Panc1 (cell line): ENCODE measurements at regions not wholly inside any gene's neighbourhood (a gene's known extent, or its start where the extent isn't known, plus 50 kb on each side); places are given as distances from the start of the nearest gene placed in this dataset.

Source experiments
- ATAC-seq: fragments of 200-7000 bp; cut with Tn5 transposase; 2 replicates; pipeline ENCODE4 v1.9.1; 2020; ENCODE audit warnings: mild to moderate bottlenecking, moderate library complexity
- BruUV-seq: library from RNA; stranded (reverse); fragments of 400-500 nt; replicated peaks from 2 replicates; lab custom pipeline; 2021; lab: Mats Ljungman, UMichigan
- CTCF ChIA-PET: fragments of 300-600 bp; sonication (Branson Sonifier 250); formaldehyde crosslinking; loops from one replicate; lab custom pipeline; 2022; ENCODE audit warnings: antibody characterized with exemption; lab: Charles Lee
- POLR2A ChIA-PET: fragments of 300-600 bp; sonication (Branson Sonifier 250); formaldehyde crosslinking; loops from one replicate; lab custom pipeline; 2022; ENCODE audit warnings: antibody characterized with exemption; lab: Charles Lee
- DNase-seq: peaks from one replicate; pipeline ENCODE4 v3.0.0-alpha.2; 2010; ENCODE audit warnings: low read depth, low spot score
- H3K27ac ChIP-seq: 2 replicates; pipeline ENCODE4 v1.5.1; 2011; ENCODE audit warnings: mild to moderate bottlenecking, low read length, inconsistent platforms
- H3K27me3 ChIP-seq: fragments of 200-500 bp; sonication (Bioruptor generic); 2 replicates; pipeline ENCODE4 v1.6.0; 2014; ENCODE audit warnings: low read length, inconsistent platforms; ENCODE audit not compliant: control insufficient read depth, insufficient read depth
- H3K36me3 ChIP-seq: fragments of 200-500 bp; sonication (Bioruptor generic); 2 replicates; pipeline ENCODE4 v1.5.1; 2014; ENCODE audit warnings: inconsistent platforms, mild to moderate bottlenecking, low read length, moderate library complexity; ENCODE audit not compliant: control insufficient read depth, insufficient read depth
- H3K4me1 ChIP-seq: 2 replicates; pipeline ENCODE4 v1.5.1; 2011; ENCODE audit warnings: inconsistent platforms, mild to moderate bottlenecking, low read length, moderate library complexity; ENCODE audit not compliant: control insufficient read depth, insufficient read depth
- H3K4me3 ChIP-seq, 2 experiments: 2 replicates each; pipeline ENCODE4 v1.5.1; 2011 to 2012; ENCODE audit warnings: low read depth in 2 of 2, low read length in 2 of 2, mild to moderate bottlenecking in 2 of 2, inconsistent platforms in 1 of 2, moderate library complexity in 1 of 2
- H3K9me3 ChIP-seq: fragments of 200-500 bp; sonication (Bioruptor generic); 2 replicates; pipeline ENCODE4 v1.5.1; 2014; ENCODE audit warnings: low read depth, mild to moderate bottlenecking, inconsistent platforms, low read length, moderate library complexity; ENCODE audit not compliant: control insufficient read depth, insufficient read depth
- CTCF ChIP-seq: fragments of 450-650 bp; IDR thresholded peaks from 2 replicates; pipeline ENCODE4 v1.5.1; 2017; ENCODE audit warnings: mild to moderate bottlenecking
- POLR2AphosphoS5 ChIP-seq: IDR thresholded peaks from 2 replicates; pipeline ENCODE4 v1.6.1; 2012; ENCODE audit warnings: mild to moderate bottlenecking, low read depth, low read length, moderate library complexity
- REST ChIP-seq, 2 experiments: IDR thresholded peaks; 2 replicates each; pipeline ENCODE4 v1.6.1; 2011 to 2012; ENCODE audit warnings: low read depth in 2 of 2, control low read depth in 1 of 2, low read length in 1 of 2, mild to moderate bottlenecking in 1 of 2, moderate library complexity in 1 of 2; ENCODE audit not compliant: insufficient read depth in 1 of 2
- SIN3A ChIP-seq: IDR thresholded peaks from 2 replicates; pipeline ENCODE4 v1.6.1; 2012; ENCODE audit warnings: low read depth, mild to moderate bottlenecking, low read length, moderate library complexity, borderline replicate concordance; ENCODE audit not compliant: insufficient read depth
- TCF7L2 ChIP-seq: IDR thresholded peaks from 2 replicates; pipeline ENCODE4 v1.6.1; 2011; ENCODE audit warnings: mild to moderate bottlenecking, low read depth, low read length, inconsistent platforms
- in situ Hi-C: cut with HindIII; loops from 2 replicates; pipeline ENCODE4 v1.10.0; 2016; ENCODE audit warnings: low sequenced_read_pairs, low pct_unique_long_range_greater_than_20kb
- intact Hi-C: fragments of 100-400 bp; cut with micrococcal nuclease; formaldehyde crosslinking; loops from one replicate; pipeline ENCODE4 v1.10.0; 2022; ENCODE audit not compliant: unreplicated experiment

GRCh38 chr15:66646799-66647198 lies 55.2 kb upstream of the SMAD6 start:
- H3K4me3 ChIP-seq: no peak overlapping the region
- H3K36me3 ChIP-seq: no peaks in the 10 kb centered on the region
- H3K27ac ChIP-seq: no peak overlapping the region
- TF ChIP-seq POLR2AphosphoS5 (no peak), TCF7L2 (no peak), SIN3A (no peak), REST (IDR thresholded peaks at IDR 0.05; ENCODE audit: insufficient read depth in 1 of 2, low read depth in 2 of 2, low read length in 1 of 2) (no peak), CTCF (no peak)
- DNase-seq: no peak
- peaks cover 15% of the 10 kb centered on the region for H3K4me1 ChIP-seq
- no TSS peak for BruUV-seq
- ChIA-PET CTCF (no interaction called here), POLR2A (no interaction called here)
- H3K27me3 ChIP-seq: no peaks in the 10 kb centered on the region
- no peak for ATAC-seq
- no peaks in the 10 kb centered on the region for H3K9me3 ChIP-seq
- in situ Hi-C loops: no loop called here
- intact Hi-C loops: no loop called here

- no peak for ATAC-seq
- H3K4me1 ChIP-seq: peaks cover 18% of the 10 kb centered on the region
- CTCF ChIA-PET: no interaction called here
These were observed 54.7 kb upstream of the SMAD6 start for GRCh38 chr15:66647358-66647757.

More at GRCh38 chr15:66647358-66647757, 54.7 kb upstream of the SMAD6 start:
- no peak for TF ChIP-seq CTCF
- TF ChIP-seq TCF7L2: no peak
- no peak for TF ChIP-seq REST (IDR thresholded peaks at IDR 0.05; ENCODE audit: insufficient read depth in 1 of 2, low read depth in 2 of 2, low read length in 1 of 2)
- no peak for TF ChIP-seq POLR2AphosphoS5
- no peak for TF ChIP-seq SIN3A
- intact Hi-C loops: no loop called here
- POLR2A ChIA-PET: no interaction called here
- in situ Hi-C loops: no loop called here
- no peaks in the 10 kb centered on the region for H3K9me3 ChIP-seq
- H3K27ac ChIP-seq: no peak overlapping the region
- BruUV-seq: no TSS peak
- H3K36me3 ChIP-seq: no peaks in the 10 kb centered on the region
- H3K4me3 ChIP-seq: no peak overlapping the region
- no peak for DNase-seq
- H3K27me3 ChIP-seq: no peaks in the 10 kb centered on the region
